ENCODE measurements at regions not wholly inside any gene's neighbourhood (a gene's known extent, or its start where the extent isn't known, plus 50 kb on each side); places are given as distances from the start of the nearest gene placed in this dataset.
A peak's percentile ranks its signal among the peaks of the same experiment; 100 is the strongest.

GRCh38 chr15:45891766-45892165 is 256.9 kb downstream of the SQOR start:
- ATAC-seq, result no peak
- CTCF ChIA-PET, result no interaction called here

GRCh38 chr15:45892182-45892581 is 257.4 kb downstream of the SQOR start:
- Histone ChIP-seq H3K36me3 (ENCODE audit: low read depth, low read length) (no peaks in the 10 kb centered on the region), H3K4me1 (ENCODE audit: insufficient read depth, low read length) (no peaks in the 10 kb centered on the region), H3K4me2 (ENCODE audit: low read length) (no peak overlapping the region), H3K27me3 (ENCODE audit: low read length) (no peaks in the 10 kb centered on the region), H3K79me2 (ENCODE audit: low read length) (no peaks in the 10 kb centered on the region), H3F3A (ENCODE audit: low read length, unreplicated experiment) (no peaks in the 10 kb centered on the region), H3K9me3 (ENCODE audit: low read length) (no peaks in the 10 kb centered on the region), H2AFZ (ENCODE audit: low read length) (no peak overlapping the region), H3K4me3 (ENCODE audit: low read length) (no peak overlapping the region), H3K9me2 (replicated peaks; ENCODE audit: low read length) (no peaks in the 10 kb centered on the region), H4K20me1 (ENCODE audit: low read length) (no peaks in the 10 kb centered on the region), H3K9ac (ENCODE audit: low read length) (no peak overlapping the region), H3K27ac (ENCODE audit: low read length) (no peak overlapping the region)
- BruUV-seq (replicated peaks), result no TSS peak
- CTCF ChIA-PET, result no interaction called here
- intact Hi-C loops (cut with micrococcal nuclease), result no loop called here
- DNase-seq, result peak; percentile 2
- POLR2A ChIA-PET (ENCODE audit: unreplicated experiment), result no interaction called here
- ATAC-seq, result no peak
- no peak for TF ChIP-seq EZH2phosphoT487 (IDR thresholded peaks at IDR 0.05; ENCODE audit: borderline replicate concordance, low read length)
- no peak for TF ChIP-seq EZH2 (IDR thresholded peaks at IDR 0.05; ENCODE audit: low read length, unreplicated experiment)
- TF ChIP-seq CTCF (conservative IDR thresholded peaks at IDR 0.05; ENCODE audit: low read depth, low read length), result no peak

More at GRCh38 chr15:45891766-45892165, 256.9 kb downstream of the SQOR start:
- intact Hi-C loops (cut with micrococcal nuclease), result no loop called here
- no peaks in the 10 kb centered on the region for H3K27me3 ChIP-seq (ENCODE audit: low read length)
- H3K9me3 ChIP-seq (ENCODE audit: low read length), result no peaks in the 10 kb centered on the region
- no peak overlapping the region for H3K27ac ChIP-seq (ENCODE audit: low read length)
- DNase-seq, result no peak
- H3K4me1 ChIP-seq (ENCODE audit: insufficient read depth, low read length), result no peaks in the 10 kb centered on the region
- H3K9ac ChIP-seq (ENCODE audit: low read length), result no peak overlapping the region
- BruUV-seq (replicated peaks), result no TSS peak
- H3K4me3 ChIP-seq (ENCODE audit: low read length), result no peak overlapping the region
- H3K36me3 ChIP-seq (ENCODE audit: low read depth, low read length), result no peaks in the 10 kb centered on the region
- POLR2A ChIA-PET (ENCODE audit: unreplicated experiment), result no interaction called here
- H3K79me2 ChIP-seq (ENCODE audit: low read length), result no peaks in the 10 kb centered on the region
- H2AFZ ChIP-seq (ENCODE audit: low read length), result no peak overlapping the region
- H4K20me1 ChIP-seq (ENCODE audit: low read length), result no peaks in the 10 kb centered on the region
- H3K4me2 ChIP-seq (ENCODE audit: low read length), result no peak overlapping the region
- no peaks in the 10 kb centered on the region for H3F3A ChIP-seq (ENCODE audit: low read length, unreplicated experiment)
- H3K9me2 ChIP-seq (replicated peaks; ENCODE audit: low read length), result no peaks in the 10 kb centered on the region
- TF ChIP-seq EZH2 (IDR thresholded peaks at IDR 0.05; ENCODE audit: low read length, unreplicated experiment), result no peak
- TF ChIP-seq CTCF (conservative IDR thresholded peaks at IDR 0.05; ENCODE audit: low read depth, low read length), result no peak
- TF ChIP-seq EZH2phosphoT487 (IDR thresholded peaks at IDR 0.05; ENCODE audit: borderline replicate concordance, low read length), result no peak

- Histone ChIP-seq H3K9me3 (ENCODE audit: low read length) (no peaks in the 10 kb centered on the region), H3K9ac (ENCODE audit: low read length) (no peak overlapping the region), H3F3A (ENCODE audit: low read length, unreplicated experiment) (no peaks in the 10 kb centered on the region), H3K36me3 (ENCODE audit: low read depth, low read length) (no peaks in the 10 kb centered on the region), H3K4me3 (ENCODE audit: low read length) (no peak overlapping the region), H3K27me3 (ENCODE audit: low read length) (no peaks in the 10 kb centered on the region), H3K27ac (ENCODE audit: low read length) (no peak overlapping the region), H3K4me2 (ENCODE audit: low read length) (no peak overlapping the region), H3K4me1 (ENCODE audit: insufficient read depth, low read length) (no peaks in the 10 kb centered on the region), H4K20me1 (ENCODE audit: low read length) (no peaks in the 10 kb centered on the region), H3K9me2 (replicated peaks; ENCODE audit: low read length) (no peaks in the 10 kb centered on the region), H3K79me2 (ENCODE audit: low read length) (no peaks in the 10 kb centered on the region), H2AFZ (ENCODE audit: low read length) (no peak overlapping the region)
- ATAC-seq (no peak), DNase-seq (no peak)
- ChIA-PET POLR2A (ENCODE audit: unreplicated experiment) (no interaction called here), CTCF (no interaction called here)
- intact Hi-C loops (cut with micrococcal nuclease), result no loop called here
- no TSS peak for BruUV-seq (replicated peaks)
- TF ChIP-seq EZH2 (IDR thresholded peaks at IDR 0.05; ENCODE audit: low read length, unreplicated experiment), result no peak
- no peak for TF ChIP-seq EZH2phosphoT487 (IDR thresholded peaks at IDR 0.05; ENCODE audit: borderline replicate concordance, low read length)
- TF ChIP-seq CTCF (conservative IDR thresholded peaks at IDR 0.05; ENCODE audit: low read depth, low read length), result no peak
Observed at GRCh38 chr15:45903283-45903682, 268.5 kb downstream of the SQOR start.

All from PC-3 (cell line).